Medulla oblongata (tissue), 1 donor: ENCODE measurements at regions not wholly inside any gene's neighbourhood (a gene's known extent, or its start where the extent isn't known, plus 50 kb on each side); places are given as distances from the start of the nearest gene placed in this dataset.
"Not testable (repeated sequence)": the region's sequence is repeated elsewhere in the genome, so short reads cannot be mapped to it uniquely, and the experiment has no call there.

Experiments
- DNase-seq: peaks from one replicate; pipeline ENCODE4 v3.0.0-alpha.2; 2015; ENCODE audit errors: extremely low spot score

DNA sequence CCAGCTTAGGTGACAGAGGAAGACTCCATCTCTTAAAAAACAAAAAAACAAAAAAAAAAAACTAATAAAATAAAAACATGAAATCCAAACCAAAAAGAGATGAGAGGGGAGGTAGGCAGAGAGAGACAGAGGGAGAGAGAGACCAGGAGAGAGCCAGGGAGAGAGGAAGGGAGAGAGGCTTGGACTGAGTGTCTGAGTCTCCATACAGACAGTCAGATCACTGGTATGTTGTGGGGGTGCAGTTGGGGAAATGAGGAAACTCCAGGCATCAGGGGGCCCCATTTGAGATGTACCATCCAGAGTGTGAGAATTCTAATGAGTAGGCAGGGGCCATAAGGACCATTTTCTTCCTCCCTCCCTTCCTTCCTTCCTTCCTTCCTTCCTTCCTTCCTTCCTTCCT is 53.1 kb upstream of the SEPTIN5 start:
- no peak for DNase-seq

DNA sequence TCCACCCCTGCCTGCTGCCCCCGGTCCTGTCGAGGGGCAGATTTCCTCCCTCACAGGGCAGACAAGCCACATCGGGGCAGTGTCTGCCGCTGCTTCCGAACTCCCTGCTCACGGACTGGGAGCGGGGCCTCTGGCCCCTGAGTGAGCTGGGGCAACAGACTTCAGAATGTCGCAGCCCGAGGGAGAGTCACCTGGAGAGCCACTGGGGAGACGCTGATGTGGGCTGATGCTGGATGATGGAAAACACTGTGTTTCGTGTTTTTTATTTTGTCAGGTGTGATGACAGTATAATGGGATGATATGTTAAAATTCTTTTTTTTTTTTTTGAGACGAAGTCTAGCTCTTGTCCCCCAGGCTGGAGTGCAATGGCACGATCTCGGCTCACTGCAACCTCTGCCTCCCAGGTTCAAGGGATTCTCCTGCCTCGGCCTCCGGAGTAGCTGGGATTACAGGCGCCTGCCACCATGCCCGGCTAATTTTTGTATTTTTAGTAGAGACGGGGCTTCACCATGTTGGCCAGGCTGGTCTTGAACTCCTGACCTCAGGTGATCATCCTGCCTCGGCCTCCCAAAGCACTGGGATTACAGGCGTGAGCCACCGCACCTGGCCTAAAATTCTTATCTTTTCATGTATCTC is 52.1 kb upstream of the SEPTIN5 start:
- not testable (repeated sequence) for DNase-seq

DNA sequence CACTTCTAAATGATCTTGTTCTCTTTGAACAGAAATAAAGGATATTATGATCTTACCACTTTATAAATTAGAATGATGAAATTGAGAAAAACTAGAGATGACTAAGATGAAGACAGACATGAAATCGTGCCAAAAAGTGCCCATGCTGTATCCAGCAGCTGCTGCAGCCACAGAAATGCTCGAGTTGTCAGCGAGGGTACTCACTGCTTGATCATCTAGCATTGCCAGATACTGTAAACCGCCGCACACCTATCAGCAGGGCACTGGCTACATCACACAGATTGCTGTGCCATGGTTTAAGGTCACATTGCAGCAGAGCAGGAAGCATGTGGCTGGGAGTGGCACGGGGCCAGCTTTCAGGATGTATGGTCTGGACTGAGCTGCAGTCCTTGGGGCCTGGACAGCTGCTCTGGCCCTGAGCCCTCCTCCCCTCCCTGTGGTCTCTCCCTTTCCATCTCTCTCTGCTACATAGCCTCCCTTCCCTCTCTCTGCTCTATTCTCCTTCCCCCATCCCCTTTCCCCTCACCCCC is 51.0 kb upstream of the SEPTIN5 start:
- DNase-seq: no peak

DNA sequence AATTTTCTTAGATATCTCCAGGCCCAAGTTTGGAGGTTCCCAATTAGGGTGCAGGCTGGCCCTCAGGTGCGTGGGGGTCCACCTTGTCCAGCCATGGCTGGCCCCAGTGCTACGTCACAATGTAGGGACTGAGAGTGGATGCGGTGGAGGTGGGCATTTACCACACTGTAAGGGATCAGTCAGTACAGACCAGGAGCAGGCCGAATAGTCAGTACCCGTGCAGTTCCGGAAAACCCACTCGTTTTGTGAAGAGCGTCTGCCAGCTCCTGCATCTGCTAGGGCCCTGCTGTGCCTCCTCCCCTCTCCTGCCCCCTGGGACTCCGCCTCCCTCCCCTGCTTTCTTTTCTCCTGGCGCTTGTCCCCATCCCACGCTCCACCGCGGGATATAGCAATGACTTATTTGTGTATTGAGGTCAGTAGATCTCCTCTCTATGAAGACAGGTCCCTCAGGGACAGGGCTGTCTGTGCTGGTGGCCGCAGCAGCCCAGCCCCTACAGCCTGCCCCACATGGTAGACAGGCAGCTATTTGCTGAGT is 50.4 kb upstream of the SEPTIN5 start:
- DNase-seq: no peak

DNA sequence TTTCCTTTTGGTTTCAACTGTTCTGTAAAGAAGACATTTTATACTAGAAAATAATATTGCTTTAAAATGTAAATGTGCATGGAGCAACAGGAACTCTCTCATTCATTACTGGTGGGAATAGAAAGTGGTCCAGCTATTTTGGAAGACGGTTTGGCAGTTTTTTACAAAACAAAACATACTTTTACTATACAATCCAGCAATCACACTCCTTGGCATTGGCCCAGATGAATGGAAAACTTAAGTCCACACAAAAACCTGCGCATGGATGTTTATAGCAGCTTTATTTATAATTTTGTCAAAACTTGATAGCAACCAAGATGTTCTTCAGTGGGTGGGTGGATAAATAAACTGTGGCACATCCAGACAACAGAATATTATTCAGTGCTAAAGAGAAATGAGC is 49.9 kb upstream of the SEPTIN5 start:
- DNase-seq: no peak
